A549 (cell line): ENCODE measurements at regions not wholly inside any gene's neighbourhood (a gene's known extent, or its start where the extent isn't known, plus 50 kb on each side); places are given as distances from the start of the nearest gene placed in this dataset.

Source experiments
- CHD2 ChIP-seq: fragments of 150-350 bp; IDR thresholded peaks from 2 replicates; pipeline ENCODE4 v1.6.1; 2014; ENCODE audit warnings: low read length; ENCODE audit not compliant: partially characterized antibody
- EP300 ChIP-seq, 2 experiments: fragments of >200 bp; sonication (Bioruptor Twin); formaldehyde crosslinking; IDR thresholded peaks; 2 replicates in 1 of 2; 3 replicates in 1 of 2; pipeline ENCODE4 v1.6.1; 2016 to 2017
- JUNB ChIP-seq: fragments of >200 bp; sonication (Bioruptor Twin); formaldehyde crosslinking; IDR thresholded peaks from 2 replicates; pipeline ENCODE4 v1.6.1; 2016
- POLR2A ChIP-seq: IDR thresholded peaks from 2 replicates; pipeline ENCODE4 v1.6.1; 2012; ENCODE audit warnings: mild to moderate bottlenecking, low read length
- RFX5 ChIP-seq: fragments of 450-650 bp; IDR thresholded peaks from 2 replicates; pipeline ENCODE4 v1.7.1; 2014; ENCODE audit warnings: antibody characterized with exemption, mild to moderate bottlenecking, moderate library complexity
- SMC3 ChIP-seq: fragments of >200 bp; sonication (Bioruptor Twin); formaldehyde crosslinking; IDR thresholded peaks from 3 replicates; pipeline ENCODE4 v1.6.1; 2018; ENCODE audit warnings: inconsistent platforms
- ZC3H11A ChIP-seq: fragments of 450-650 bp; IDR thresholded peaks from 2 replicates; pipeline ENCODE4 v1.6.1; 2014; ENCODE audit warnings: antibody characterized with exemption, mild to moderate bottlenecking
- TF ChIP-seq, protein P1 (sequence below): fragments of >200 bp; sonication (Bioruptor Twin); formaldehyde crosslinking; IDR thresholded peaks from 3 replicates; pipeline ENCODE4 v1.5.1; 2016
- TF ChIP-seq, protein P2 (sequence below): fragments of 200-600 bp; sonication (generic); IDR thresholded peaks from 2 replicates; pipeline ENCODE4 v1.6.1; 2016; ENCODE audit warnings: antibody characterized with exemption, mild to moderate bottlenecking, moderate library complexity
- TF ChIP-seq, protein P3 (sequence below): fragments of 450-650 bp; IDR thresholded peaks from 2 replicates; pipeline ENCODE4 v1.6.1; 2014; ENCODE audit warnings: antibody characterized with exemption

DNA sequence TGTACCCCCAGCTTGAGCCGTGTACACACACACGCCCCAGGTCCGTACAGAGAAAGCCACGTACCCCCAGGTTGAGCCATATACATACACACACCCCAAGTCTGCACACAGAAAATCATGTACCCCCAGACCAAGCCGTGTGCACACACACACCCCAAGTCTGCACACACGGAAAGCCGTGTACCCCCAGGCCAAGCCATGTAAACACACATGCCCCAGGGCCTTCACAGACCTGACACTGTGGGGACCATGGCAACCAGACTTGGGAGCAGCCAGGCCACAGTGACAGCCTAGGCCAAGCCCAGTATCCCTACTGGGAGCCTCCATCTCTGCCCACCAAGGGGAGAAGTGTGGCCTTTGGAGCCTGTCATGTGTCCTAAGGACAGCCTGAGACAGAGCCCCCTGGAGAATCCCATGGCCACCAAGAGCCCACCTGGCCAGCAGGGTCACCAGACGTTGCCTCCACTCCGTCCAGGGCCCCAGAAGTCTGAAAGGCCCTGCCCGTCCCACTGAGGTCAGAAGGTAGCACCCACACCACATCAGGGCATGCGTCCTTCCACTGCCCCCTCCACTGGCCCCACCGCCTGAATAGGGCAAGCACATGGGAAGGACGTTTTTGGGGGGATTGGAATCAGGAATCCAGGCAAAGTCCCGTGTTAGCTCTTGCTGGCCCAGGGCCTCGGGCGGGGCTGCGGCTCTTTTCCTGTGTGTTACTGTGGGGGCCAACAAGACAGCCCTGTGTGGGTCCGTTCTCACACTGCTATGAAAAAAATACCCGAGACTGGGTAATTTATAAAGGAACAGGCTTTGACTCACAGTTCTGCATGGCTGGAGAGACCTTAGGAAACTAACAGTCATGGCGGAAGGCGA, 636.7 kb downstream of the TBC1D22A start:
- TF ChIP-seq RFX5 (no peak), POLR2A (no peak), CHD2 (no peak), EP300 (IDR thresholded peaks at IDR 0.05) (no peak), SMC3 (no peak), JUNB (no peak), ZC3H11A (no peak)
- TF ChIP-seq, protein P1, sequence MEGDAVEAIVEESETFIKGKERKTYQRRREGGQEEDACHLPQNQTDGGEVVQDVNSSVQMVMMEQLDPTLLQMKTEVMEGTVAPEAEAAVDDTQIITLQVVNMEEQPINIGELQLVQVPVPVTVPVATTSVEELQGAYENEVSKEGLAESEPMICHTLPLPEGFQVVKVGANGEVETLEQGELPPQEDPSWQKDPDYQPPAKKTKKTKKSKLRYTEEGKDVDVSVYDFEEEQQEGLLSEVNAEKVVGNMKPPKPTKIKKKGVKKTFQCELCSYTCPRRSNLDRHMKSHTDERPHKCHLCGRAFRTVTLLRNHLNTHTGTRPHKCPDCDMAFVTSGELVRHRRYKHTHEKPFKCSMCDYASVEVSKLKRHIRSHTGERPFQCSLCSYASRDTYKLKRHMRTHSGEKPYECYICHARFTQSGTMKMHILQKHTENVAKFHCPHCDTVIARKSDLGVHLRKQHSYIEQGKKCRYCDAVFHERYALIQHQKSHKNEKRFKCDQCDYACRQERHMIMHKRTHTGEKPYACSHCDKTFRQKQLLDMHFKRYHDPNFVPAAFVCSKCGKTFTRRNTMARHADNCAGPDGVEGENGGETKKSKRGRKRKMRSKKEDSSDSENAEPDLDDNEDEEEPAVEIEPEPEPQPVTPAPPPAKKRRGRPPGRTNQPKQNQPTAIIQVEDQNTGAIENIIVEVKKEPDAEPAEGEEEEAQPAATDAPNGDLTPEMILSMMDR = no peak
- TF ChIP-seq, protein P2, sequence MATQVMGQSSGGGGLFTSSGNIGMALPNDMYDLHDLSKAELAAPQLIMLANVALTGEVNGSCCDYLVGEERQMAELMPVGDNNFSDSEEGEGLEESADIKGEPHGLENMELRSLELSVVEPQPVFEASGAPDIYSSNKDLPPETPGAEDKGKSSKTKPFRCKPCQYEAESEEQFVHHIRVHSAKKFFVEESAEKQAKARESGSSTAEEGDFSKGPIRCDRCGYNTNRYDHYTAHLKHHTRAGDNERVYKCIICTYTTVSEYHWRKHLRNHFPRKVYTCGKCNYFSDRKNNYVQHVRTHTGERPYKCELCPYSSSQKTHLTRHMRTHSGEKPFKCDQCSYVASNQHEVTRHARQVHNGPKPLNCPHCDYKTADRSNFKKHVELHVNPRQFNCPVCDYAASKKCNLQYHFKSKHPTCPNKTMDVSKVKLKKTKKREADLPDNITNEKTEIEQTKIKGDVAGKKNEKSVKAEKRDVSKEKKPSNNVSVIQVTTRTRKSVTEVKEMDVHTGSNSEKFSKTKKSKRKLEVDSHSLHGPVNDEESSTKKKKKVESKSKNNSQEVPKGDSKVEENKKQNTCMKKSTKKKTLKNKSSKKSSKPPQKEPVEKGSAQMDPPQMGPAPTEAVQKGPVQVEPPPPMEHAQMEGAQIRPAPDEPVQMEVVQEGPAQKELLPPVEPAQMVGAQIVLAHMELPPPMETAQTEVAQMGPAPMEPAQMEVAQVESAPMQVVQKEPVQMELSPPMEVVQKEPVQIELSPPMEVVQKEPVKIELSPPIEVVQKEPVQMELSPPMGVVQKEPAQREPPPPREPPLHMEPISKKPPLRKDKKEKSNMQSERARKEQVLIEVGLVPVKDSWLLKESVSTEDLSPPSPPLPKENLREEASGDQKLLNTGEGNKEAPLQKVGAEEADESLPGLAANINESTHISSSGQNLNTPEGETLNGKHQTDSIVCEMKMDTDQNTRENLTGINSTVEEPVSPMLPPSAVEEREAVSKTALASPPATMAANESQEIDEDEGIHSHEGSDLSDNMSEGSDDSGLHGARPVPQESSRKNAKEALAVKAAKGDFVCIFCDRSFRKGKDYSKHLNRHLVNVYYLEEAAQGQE = no peak
- TF ChIP-seq, protein P3, sequence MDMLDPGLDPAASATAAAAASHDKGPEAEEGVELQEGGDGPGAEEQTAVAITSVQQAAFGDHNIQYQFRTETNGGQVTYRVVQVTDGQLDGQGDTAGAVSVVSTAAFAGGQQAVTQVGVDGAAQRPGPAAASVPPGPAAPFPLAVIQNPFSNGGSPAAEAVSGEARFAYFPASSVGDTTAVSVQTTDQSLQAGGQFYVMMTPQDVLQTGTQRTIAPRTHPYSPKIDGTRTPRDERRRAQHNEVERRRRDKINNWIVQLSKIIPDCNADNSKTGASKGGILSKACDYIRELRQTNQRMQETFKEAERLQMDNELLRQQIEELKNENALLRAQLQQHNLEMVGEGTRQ = no peak
